HG03575 (cell line): ENCODE measurements at regions not wholly inside any gene's neighbourhood (a gene's known extent, or its start where the extent isn't known, plus 50 kb on each side); places are given as distances from the start of the nearest gene placed in this dataset.
"Not testable (repeated sequence)": the region's sequence is repeated elsewhere in the genome, so short reads cannot be mapped to it uniquely, and the experiment has no call there.

ENCODE experiments used
- ATAC-seq: cut with Tn5 transposase; IDR thresholded peaks from one replicate; pipeline ENCODE4 v1.9.1; 2021; ENCODE audit not compliant: unreplicated experiment, insufficient number of reproducible peaks, low FRiP score; ENCODE audit errors: extremely low read depth

DNA sequence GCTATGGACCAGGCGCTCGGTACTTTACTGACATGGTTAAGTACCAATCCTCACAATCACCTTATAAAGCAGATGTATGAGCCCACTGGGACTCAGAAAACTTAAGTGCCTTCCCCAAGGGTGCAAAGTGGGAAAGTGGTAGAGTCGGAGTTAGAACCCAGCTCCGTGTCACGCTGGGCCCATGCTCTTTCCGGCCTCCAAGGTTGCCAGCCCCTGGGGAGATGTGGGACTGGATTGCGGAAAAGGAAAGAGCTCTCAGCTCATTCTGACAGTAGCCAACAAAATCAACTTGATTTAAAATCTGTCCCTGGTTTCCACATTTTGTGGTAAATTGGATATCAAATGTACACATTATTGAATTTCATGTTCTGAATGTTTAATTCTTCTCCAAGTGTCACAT lies 403.8 kb downstream of the DCDC2C start:
- no peak for ATAC-seq

DNA sequence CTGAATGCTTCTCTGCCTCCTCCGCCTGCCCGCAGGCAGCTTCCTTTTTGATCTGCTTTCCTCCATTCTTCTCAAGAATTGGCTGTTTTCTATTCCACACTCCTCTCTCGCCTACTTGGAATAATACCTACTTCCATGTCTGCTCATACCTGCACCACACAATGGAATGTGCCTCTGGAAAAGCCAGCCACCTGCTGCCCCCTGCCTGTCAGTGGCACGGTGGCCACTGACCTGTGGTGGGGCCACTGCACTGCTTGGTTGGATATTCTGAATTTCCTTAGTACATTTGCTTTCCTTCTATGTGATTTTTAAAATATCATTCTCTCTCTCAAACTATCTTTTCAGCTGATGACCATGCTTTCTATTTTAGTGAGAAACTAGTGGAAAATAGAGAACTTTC lies 406.9 kb downstream of the DCDC2C start:
- ATAC-seq, result no peak

DNA sequence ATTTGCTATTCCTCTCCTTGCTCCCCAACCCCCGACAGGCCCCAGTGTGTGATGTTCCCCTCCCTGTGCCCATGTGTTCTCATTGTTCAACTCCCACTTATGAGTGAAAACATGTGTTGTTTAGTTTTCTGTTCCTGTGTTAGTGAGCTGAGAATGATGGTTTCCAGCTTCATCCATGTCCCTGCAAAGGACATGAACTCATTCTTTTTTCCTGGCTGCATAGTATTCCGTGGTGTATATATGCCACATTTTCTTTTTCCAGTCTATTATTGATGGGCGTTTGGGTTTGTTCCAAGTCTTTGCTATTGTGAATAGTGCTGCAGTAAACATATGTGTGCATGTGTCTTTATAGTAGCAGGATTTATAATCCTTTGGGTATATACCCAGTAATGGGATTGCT lies 412.1 kb downstream of the DCDC2C start:
- ATAC-seq, result not testable (repeated sequence)

GRCh38 chr2:4122726-4123125 lies 419.4 kb downstream of the DCDC2C start:
- ATAC-seq, result no peak

DNA sequence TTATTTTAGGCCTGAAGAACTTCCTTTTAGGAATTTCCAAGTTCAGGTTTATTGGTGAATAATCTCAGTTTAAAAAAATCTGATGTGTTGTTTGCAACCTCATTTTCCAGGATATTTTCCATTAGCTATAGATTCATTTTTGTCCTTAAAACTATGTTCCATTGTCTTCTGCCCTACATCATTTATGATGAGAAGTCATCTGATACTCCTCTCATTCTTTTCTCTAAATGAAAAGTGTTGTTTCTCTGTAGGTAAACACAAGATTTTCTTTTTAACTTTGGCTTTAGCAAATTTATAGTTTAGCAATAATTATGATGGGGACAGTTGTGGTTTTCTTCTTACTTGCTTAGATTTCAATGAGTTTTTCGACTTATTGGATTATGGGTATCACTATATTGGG lies 427.3 kb downstream of the DCDC2C start:
- ATAC-seq, result no peak

DNA sequence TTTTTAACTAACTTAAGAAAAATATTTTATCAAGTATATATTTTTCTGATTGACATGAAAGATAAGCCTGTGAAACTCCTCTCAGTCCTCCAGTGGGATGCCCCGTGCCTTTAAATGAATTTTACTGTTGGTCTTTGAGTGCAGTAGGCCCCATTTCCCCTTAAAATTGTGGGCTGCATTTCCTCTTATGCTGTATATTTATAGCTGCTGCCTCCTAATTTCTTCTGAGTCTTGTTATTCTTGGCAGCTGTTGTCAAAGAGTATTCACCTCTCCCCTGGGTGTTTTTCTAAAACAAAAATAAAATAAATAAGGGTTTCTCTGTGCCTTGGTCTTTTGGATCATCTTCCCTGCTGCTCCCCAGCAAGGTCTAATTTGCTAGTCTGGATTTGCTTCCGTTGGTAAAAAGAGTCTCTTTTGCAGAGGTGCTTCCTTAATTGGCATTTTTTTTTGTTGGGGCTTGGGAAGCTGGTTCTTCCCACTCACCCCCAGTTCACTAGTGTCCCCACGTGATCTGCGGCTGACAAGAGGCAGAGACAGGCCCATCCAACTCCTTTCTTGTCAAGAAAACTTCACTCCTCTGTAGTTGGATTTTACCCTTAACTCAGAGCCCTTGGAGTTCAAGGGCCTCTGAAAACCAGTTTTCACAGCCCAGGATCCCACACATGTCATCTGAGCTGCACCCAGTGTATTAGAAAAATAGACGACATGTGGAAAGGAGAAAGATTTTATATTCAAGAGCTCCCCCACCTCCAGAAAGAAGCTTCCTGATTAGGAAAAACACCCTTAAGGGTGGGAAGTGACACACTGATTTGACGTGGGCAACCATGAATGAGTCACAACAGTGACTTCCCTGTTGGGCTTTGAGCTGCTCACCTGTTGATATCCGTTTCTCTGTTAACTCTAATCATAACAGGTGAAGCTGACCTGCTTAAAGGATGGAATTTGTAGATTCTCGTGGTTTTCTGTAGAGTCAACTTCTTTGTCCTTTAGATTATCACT lies 431.5 kb downstream of the DCDC2C start:
- ATAC-seq, result no peak

GRCh38 chr2:4135765-4136164 lies 432.4 kb downstream of the DCDC2C start:
- no peak for ATAC-seq

- ATAC-seq, result no peak
These were observed 435.9 kb downstream of the DCDC2C start for GRCh38 chr2:4139316-4139715.

DNA sequence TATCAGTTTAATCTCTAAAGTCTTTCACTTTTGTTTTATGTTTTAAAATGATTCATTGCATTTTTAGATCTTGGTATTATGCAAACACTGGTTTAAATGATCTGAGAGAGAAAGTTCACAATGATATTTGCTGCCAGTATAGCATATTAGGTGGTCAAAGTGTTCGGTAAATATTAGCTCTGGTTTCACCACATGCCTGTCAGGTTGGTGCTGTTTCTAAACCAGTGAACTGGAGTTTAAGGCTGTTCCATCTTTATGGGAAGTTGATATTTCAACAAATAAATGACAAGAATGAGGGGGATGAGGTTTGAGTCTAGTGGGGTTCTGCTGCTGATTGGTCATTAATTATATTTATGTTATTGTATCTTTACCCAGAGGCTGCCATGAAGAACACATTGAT lies 436.4 kb downstream of the DCDC2C start:
- no peak for ATAC-seq

DNA sequence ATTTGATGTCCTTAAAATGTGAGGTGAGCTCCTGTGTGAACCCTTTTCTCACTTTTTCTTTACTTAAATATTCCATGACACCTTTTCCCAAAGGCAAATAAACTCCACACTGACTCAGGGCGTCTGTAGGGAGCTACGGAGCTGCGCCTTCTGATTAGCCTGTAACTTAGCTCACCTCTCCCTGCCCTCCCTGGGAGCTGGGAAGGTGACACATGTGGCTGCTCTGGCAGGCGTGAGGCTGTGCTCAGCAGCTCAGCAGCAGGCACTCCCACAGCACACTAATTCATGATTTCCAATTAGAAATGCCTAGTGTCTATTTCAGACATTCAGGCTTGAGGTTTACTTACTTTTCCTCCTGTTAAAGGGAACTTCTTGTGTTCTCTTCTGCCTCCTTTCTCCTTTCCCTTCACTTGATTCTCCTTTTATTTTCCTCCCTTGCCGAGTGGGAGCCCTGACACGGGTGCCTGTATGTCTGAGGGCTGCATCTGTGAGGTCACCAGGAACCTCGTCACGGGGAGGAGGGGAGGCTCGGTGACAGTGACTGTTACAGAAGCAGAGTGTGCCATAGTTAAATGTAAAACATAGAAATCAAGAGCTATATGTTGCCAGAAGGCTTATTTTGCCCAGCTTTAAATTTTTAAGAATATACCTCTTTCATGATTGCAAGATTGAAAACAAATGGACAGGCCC lies 437.1 kb downstream of the DCDC2C start:
- ATAC-seq, result no peak

DNA sequence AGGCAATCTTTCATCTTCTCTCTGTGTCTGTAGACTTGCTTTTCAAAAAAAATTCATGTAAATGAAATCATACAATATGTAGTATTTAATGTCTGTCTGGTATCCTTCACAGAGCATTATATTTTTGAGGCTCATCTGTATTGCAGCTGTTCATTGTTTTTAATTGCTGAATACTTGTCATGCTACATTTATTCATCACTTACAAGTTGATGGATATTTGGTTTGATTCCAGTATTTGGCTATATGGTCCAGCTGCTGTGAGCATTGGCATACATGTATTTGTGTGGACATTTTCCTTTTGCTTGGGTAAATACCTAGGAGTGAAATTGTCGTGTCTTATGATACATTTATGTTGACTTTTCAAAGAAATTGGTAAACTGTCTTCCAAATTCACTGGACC lies 441.4 kb downstream of the DCDC2C start:
- no peak for ATAC-seq

DNA sequence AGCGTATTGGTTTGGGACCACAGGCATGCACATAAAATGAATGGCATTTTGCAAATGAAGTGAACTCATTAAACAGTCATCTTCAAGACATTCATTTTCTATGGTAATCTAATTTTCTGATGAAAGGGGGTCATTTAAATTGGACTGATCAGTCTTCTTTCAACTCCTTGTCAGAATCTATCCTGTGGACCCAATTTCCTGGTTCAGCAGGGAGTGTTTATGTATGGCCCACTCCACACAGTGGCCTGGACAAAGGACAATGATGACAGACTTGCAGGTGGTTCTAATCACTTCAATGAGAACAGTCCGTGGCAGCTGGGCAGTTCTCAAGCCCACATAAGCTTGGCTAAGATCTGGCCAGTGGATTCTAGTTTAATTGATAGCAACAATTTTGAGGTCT lies 448.1 kb downstream of the DCDC2C start:
- no peak for ATAC-seq

GRCh38 chr2:4152051-4152450 lies 448.7 kb downstream of the DCDC2C start:
- no peak for ATAC-seq

- ATAC-seq, result no peak
These were observed 465.5 kb downstream of the DCDC2C start for GRCh38 chr2:4168834-4169233.

- ATAC-seq, result no peak
These were observed 471.4 kb downstream of the DCDC2C start for GRCh38 chr2:4174796-4175195.

DNA sequence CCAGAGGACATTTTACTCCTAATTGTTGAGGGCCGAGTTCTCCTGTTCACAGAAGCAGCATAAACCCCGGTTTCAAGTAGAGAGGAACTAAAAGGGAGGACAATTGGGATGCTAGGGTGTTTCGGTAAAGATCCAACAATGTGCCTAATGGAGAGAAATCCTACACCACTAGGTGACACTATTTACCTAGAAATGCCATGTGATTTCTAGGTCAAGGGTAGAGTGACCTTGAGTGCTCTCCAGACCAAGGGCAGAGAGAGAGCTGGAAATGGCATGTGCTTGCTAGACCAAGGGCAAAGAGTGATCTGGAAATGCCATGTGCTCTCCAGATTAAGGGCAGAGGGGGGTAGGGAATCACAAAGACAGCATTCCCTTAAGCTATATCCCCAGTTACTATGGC lies 472.0 kb downstream of the DCDC2C start:
- no peak for ATAC-seq

DNA sequence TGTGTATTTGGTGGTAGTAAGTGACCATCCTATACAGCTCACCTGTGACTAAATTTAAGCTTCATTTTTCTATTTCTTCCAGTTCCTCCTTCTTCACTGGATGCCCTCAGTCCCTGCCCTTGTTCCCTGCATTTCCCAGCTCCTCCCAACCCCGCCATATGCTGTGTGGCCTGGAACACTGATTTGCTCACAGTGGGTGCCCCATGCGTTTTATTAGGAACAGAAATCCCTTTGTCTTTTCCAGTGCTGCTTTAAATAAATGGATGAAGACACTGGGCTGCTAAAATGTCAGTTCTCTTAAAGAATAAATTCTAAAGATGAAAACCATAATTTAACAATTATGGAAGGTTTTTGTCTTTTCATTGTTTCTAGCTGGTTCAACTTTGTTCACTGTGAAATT lies 477.3 kb downstream of the DCDC2C start:
- no peak for ATAC-seq

- no peak for ATAC-seq
These were observed 477.7 kb downstream of the DCDC2C start for GRCh38 chr2:4181062-4181461.

GRCh38 chr2:4188561-4188960 lies 485.2 kb downstream of the DCDC2C start:
- no peak for ATAC-seq

DNA sequence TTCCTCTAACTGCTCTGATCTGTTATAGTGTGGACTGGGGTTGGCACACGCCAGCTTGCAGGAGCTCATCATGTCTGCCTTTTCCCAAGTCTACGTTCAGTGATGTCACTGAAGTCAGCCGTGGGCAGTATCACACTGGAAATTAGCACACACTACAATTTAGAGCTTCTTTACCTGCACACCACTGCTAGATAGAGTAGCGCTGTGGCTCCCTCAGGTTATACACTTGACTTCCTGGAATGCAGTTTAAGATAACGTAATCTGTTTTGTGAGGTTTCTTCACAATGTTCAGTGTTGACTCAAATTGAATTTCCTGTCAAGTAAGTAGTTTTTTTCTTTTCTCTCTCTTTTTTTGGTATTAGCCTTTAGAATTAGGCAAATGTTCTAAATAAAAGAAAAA lies 487.2 kb downstream of the DCDC2C start:
- ATAC-seq, result no peak
